GM12874 (cell line): ENCODE measurements at regions not wholly inside any gene's neighbourhood (a gene's known extent, or its start where the extent isn't known, plus 50 kb on each side); places are given as distances from the start of the nearest gene placed in this dataset.

ENCODE experiments used
- TF ChIP-seq, protein P1 (sequence below): IDR thresholded peaks from 2 replicates; pipeline ENCODE4 v1.5.1; 2011; ENCODE audit warnings: low read depth, mild to moderate bottlenecking, control low read depth, low read length, moderate library complexity; ENCODE audit not compliant: insufficient read depth

DNA sequence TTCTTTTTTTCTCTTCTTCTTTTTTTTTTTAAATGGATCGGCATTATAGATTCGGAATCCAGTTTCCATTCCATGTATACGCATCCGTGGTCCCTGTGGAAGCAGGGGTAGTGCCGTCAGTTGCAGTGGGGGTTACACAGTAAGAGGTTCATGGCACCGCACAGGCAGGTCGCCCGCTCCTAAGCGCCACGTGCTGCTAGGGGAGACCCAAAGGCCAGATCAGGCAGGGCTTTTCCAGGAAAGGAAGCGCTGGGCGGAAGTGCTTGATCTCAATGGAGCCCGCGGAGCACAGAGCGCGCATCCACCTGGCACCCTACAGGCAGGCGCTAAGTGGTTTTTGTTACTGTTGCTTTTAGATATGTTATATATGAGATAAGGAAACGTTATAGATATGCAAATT is 174.8 kb upstream of the OR13F1 start:
- TF ChIP-seq, protein P1, sequence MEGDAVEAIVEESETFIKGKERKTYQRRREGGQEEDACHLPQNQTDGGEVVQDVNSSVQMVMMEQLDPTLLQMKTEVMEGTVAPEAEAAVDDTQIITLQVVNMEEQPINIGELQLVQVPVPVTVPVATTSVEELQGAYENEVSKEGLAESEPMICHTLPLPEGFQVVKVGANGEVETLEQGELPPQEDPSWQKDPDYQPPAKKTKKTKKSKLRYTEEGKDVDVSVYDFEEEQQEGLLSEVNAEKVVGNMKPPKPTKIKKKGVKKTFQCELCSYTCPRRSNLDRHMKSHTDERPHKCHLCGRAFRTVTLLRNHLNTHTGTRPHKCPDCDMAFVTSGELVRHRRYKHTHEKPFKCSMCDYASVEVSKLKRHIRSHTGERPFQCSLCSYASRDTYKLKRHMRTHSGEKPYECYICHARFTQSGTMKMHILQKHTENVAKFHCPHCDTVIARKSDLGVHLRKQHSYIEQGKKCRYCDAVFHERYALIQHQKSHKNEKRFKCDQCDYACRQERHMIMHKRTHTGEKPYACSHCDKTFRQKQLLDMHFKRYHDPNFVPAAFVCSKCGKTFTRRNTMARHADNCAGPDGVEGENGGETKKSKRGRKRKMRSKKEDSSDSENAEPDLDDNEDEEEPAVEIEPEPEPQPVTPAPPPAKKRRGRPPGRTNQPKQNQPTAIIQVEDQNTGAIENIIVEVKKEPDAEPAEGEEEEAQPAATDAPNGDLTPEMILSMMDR, result no peak

DNA sequence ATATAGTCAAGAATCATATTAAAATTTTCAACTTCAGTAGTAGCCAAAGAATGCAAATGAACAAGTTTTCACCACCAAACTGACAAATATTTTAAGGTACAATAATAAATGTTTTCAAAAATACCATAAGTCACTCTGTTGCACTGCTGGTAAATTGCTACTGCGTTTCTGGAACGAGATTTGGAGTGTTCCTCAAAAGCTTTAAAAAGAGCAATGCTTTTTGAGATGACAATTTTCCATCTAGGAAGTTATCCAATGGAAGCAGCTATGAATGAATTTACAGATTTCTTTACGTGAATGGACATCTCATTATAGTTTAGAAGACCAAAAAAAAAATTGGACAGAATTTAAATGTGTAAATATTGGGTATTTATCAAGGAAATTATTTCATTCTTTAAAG is 173.2 kb upstream of the OR13F1 start:
- TF ChIP-seq, protein P1, result no peak

DNA sequence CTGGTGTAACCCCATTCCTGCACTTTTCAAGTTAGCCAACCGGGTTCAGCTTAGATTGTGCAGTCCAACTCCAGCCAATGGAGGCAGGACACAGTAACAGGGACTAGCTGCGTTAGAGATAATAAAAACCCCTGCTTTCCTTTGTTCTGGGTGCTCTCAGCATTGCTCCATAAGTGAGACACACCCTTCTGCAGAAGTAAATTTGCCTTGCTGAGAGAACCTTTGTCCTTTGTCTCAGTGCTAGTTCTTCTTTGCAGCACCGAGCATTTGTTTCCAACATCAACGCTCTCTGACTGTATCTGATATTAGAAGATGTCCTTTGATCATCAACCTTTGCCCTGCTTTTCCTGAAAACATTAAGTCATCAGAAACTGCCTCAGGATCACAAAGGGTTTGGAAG is 169.5 kb upstream of the OR13F1 start:
- TF ChIP-seq, protein P1, result no peak

DNA sequence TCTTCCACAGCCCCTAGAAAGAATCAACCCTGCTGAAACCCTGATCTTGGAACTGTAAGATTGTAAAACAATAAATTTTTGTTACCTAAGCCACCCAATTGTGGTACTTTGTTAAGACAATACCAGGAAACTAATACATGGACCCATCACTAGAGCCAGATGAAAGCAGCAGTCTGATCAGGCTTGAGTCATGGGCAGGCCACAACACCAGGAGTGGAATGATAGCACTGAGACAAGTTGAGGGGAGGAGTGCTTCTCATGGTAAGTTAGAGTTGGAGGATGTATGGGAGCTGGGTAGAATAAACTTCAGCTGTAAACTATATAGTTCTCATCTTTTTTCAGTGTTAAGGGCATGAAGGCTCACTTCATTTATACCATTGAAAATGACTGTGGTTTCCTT is 164.4 kb upstream of the OR13F1 start:
- TF ChIP-seq, protein P1, result no peak

DNA sequence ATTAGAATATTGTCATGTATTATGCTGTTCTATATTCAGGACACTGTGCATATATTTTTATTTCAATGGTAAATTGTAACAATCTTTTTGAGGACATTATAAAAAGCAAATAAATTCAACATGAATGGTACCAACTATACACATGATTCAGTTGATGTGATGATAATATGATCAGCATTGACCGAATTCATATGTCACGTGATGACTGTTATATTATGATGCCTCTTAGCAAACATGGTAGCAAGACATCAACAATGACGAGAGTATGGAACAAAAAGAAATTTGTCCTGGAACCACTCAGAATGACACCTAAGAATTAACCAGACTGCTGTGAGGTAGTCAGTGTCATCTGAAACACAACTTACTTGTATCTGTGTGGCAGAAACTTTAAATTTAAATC is 161.5 kb upstream of the OR13F1 start:
- TF ChIP-seq, protein P1, result no peak

DNA sequence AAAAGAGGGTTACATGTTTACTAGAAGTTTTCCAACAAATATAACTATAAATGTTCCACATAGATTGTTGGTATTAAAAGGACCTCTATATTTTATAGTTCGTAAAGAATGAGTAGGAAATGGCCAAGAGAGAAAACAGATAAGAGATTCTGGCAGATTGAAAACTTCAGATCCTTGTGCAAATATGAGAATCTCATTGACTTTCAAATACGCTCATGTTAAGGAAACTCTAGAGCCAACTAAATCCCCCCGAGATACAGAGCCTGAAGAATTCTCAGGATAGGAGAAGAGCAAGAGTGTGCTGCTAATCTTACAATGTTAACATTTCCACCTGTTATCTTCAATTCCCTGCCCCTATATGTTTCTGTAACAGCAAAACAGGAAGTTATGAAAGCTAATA is 159.0 kb upstream of the OR13F1 start:
- TF ChIP-seq, protein P1, result no peak

DNA sequence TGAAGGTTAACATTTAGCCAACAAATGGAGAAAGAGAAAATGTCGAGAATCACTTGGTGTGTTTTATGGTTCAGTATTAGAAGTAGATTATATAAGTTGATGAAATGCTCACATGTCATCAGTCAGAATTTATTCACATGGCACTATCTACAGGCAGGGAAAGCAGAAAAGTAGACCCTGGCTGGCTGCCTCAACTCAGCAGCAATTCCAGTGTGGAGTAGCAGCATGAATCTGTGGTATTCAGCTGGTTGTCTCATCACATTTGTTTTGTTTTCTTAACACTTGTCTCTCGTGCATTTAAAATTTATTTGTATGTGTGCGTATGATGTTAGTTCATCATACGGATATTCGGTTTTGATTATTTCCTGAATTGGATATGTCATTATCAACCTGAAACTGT is 153.5 kb upstream of the OR13F1 start:
- TF ChIP-seq, protein P1, result no peak

DNA sequence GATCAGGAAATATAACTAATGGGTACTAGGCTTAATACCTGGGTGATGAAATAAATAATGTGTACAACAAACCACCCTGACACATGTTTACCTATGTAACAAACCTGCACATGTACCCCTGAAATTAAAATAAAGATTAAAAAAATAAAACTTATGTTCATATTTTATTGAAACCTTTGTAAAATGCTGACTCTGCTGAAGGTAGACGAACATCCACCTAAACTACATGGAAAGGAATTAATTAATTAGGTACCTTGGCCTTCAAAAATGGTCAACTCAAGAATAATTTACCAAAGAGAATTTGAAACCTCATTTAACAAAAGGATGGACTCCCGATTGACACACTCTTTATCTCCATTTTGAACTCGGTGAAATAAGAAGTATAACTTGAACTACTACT is 152.3 kb upstream of the OR13F1 start:
- TF ChIP-seq, protein P1, result no peak
